Upper lobe of left lung (tissue), 6 donors: ENCODE measurements at regions not wholly inside any gene's neighbourhood (a gene's known extent, or its start where the extent isn't known, plus 50 kb on each side); places are given as distances from the start of the nearest gene placed in this dataset.
"Not testable (repeated sequence)": the region's sequence is repeated elsewhere in the genome, so short reads cannot be mapped to it uniquely, and the experiment has no call there.

Experiments
- ATAC-seq, 2 donors: fragments of 200-7000 bp; cut with Tn5 transposase; one replicate each; pipeline ENCODE4 v1.9.1; 2022; ENCODE audit warnings: mild to moderate bottlenecking in 2 of 2, moderate library complexity in 2 of 2; ENCODE audit not compliant: low FRiP score in 2 of 2
- DNase-seq, 2 donors: peaks; one replicate each; pipeline ENCODE4 v3.0.0-alpha.2; 2019 to 2020
- H3K27ac ChIP-seq, 4 donors: fragments of 200-600 bp; sonication (generic); one replicate each; pipeline ENCODE4 v1.5.1; 2016 to 2019
- H3K27me3 ChIP-seq, 4 donors: fragments of 200-600 bp; sonication (generic); one replicate each; pipeline ENCODE4 v1.5.1; 2017 to 2019
- H3K36me3 ChIP-seq, 4 donors: fragments of 200-600 bp; sonication (generic); one replicate each; pipeline ENCODE4 v1.5.1; 2016 to 2019
- H3K4me1 ChIP-seq, 4 donors: fragments of 200-600 bp; sonication (generic); one replicate each; pipeline ENCODE4 v1.5.1; 2018 to 2019
- H3K4me3 ChIP-seq, 4 donors: fragments of 200-600 bp; sonication (generic); one replicate each; pipeline ENCODE4 v1.5.1; 2017 to 2019; ENCODE audit warnings: mild to moderate bottlenecking in 2 of 4, moderate library complexity in 1 of 4
- H3K9me3 ChIP-seq, 4 donors: fragments of 200-600 bp; sonication (generic); one replicate each; pipeline ENCODE4 v1.5.1; 2018 to 2019
- EP300 ChIP-seq, 4 donors: sonication (generic); formaldehyde crosslinking; IDR thresholded peaks; one replicate each; pipeline ENCODE4 v1.5.1; 2017; ENCODE audit warnings: antibody characterized with exemption in 4 of 4, control low read depth in 2 of 4
- POLR2A ChIP-seq, 4 donors: fragments of 450-650 bp; IDR thresholded peaks; one replicate each; pipeline ENCODE4 v1.5.1; 2016 to 2017; ENCODE audit warnings: antibody characterized with exemption in 4 of 4, mild to moderate bottlenecking in 2 of 4
- POLR2AphosphoS5 ChIP-seq, 2 donors: sonication (generic); formaldehyde crosslinking; IDR thresholded peaks; one replicate each; pipeline ENCODE4 v1.5.1; 2017; ENCODE audit warnings: antibody characterized with exemption in 2 of 2
- WGBS, 2 donors: methylation state at CpG; one replicate each; pipeline ENCODE4 v1.1.5; 2017 to 2018; 5-methylcytosine and 5-hydroxymethylcytosine counted together
- TF ChIP-seq, protein P1 (sequence below), 6 experiments: fragments of 450-650 bp in 4 of 6; fragments of 200-600 bp in 2 of 6; sonication (generic) in 2 of 6; IDR thresholded peaks; one replicate each; pipeline ENCODE4 v1.5.1; 2016 to 2019; ENCODE audit warnings: antibody characterized with exemption in 6 of 6
- donor health status: DM: no; HTN: no; CAD: no; lungs with moderate emphysema.
- donor health status: DM: no; HTN: yes; CAD: no; lungs with severe emphysema.

GRCh38 chr13:78540058-78540457 is 63.3 kb downstream of the POU4F1 start:
- no peak overlapping the region for H3K27ac ChIP-seq
- no peaks in the 10 kb centered on the region for H3K9me3 ChIP-seq
- no peak for TF ChIP-seq POLR2A (IDR thresholded peaks at IDR 0.05)
- no peaks in the 10 kb centered on the region for H3K4me1 ChIP-seq
- no peak for ATAC-seq
- no peak overlapping the region for H3K4me3 ChIP-seq
- no peaks in the 10 kb centered on the region for H3K27me3 ChIP-seq
- no peak for DNase-seq
- H3K36me3 ChIP-seq, result no peaks in the 10 kb centered on the region
- WGBS, 2 donors, result 60 to 61% methylated on average over 2 of the region's 2 CpGs

DNA sequence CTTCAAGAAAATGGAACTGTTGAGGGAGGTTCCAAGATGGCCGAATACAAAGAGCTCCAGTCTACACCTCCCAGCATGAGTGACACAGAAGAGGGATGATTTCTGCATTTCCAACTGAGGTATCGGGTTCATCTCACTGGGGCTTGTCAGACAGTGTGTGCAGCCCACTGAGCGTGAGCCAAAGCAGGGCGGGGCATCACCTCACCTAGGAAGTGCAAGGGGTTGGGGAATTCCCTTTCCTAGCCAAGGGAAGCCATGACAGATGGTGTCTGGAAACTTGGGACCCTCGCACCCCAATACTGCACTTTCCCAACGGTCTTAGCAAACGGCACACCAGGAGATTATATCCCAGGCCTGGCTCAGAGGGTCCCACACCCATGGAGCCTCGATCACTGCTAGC is 77.3 kb downstream of the POU4F1 start:
- H3K36me3 ChIP-seq, ATAC-seq: not testable (repeated sequence)

GRCh38 chr13:78524936-78525335 is 78.4 kb downstream of the POU4F1 start:
- 40 to 41% methylated on average over 1 of the region's 1 CpG for WGBS, 2 donors

More for the DNA sequence above, 77.3 kb downstream of the POU4F1 start:
- not testable (repeated sequence) for H3K27ac ChIP-seq, DNase-seq, H3K9me3 ChIP-seq, H3K4me1 ChIP-seq, H3K4me3 ChIP-seq, H3K27me3 ChIP-seq
- WGBS, 2 donors, result 82 to 86% methylated on average over 5 to 8 of the region's 8 CpGs

GRCh38 chr13:78521091-78521490 is 82.3 kb downstream of the POU4F1 start:
- ATAC-seq (no peak), DNase-seq (no peak)
- H3K27ac ChIP-seq, result no peak overlapping the region
- H3K4me3 ChIP-seq, result no peak overlapping the region
- H3K27me3 ChIP-seq, result no peaks in the 10 kb centered on the region
- TF ChIP-seq, protein P1, sequence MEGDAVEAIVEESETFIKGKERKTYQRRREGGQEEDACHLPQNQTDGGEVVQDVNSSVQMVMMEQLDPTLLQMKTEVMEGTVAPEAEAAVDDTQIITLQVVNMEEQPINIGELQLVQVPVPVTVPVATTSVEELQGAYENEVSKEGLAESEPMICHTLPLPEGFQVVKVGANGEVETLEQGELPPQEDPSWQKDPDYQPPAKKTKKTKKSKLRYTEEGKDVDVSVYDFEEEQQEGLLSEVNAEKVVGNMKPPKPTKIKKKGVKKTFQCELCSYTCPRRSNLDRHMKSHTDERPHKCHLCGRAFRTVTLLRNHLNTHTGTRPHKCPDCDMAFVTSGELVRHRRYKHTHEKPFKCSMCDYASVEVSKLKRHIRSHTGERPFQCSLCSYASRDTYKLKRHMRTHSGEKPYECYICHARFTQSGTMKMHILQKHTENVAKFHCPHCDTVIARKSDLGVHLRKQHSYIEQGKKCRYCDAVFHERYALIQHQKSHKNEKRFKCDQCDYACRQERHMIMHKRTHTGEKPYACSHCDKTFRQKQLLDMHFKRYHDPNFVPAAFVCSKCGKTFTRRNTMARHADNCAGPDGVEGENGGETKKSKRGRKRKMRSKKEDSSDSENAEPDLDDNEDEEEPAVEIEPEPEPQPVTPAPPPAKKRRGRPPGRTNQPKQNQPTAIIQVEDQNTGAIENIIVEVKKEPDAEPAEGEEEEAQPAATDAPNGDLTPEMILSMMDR (IDR thresholded peaks at IDR 0.05), result no peak
- TF ChIP-seq POLR2AphosphoS5 (IDR thresholded peaks at IDR 0.05) (no peak), EP300 (IDR thresholded peaks at IDR 0.05) (no peak), POLR2A (IDR thresholded peaks at IDR 0.05) (no peak)
- no peaks in the 10 kb centered on the region for H3K4me1 ChIP-seq
- peaks cover 0 to 4% (median 0%) of the 10 kb centered on the region in 4 donors for H3K9me3 ChIP-seq
- 81 to 84% methylated on average over 6 of the region's 6 CpGs for WGBS, 2 donors
- no peaks in the 10 kb centered on the region for H3K36me3 ChIP-seq

More at GRCh38 chr13:78524936-78525335, 78.4 kb downstream of the POU4F1 start:
- TF ChIP-seq POLR2AphosphoS5 (IDR thresholded peaks at IDR 0.05) (no peak), POLR2A (IDR thresholded peaks at IDR 0.05) (no peak), EP300 (IDR thresholded peaks at IDR 0.05) (no peak)
- TF ChIP-seq, protein P1 (IDR thresholded peaks at IDR 0.05), result no peak
- ATAC-seq, result no peak
- H3K27me3 ChIP-seq, result no peaks in the 10 kb centered on the region
- no peaks in the 10 kb centered on the region for H3K9me3 ChIP-seq
- DNase-seq, result no peak
- H3K27ac ChIP-seq, result no peak overlapping the region
- H3K4me3 ChIP-seq, result no peak overlapping the region
- no peaks in the 10 kb centered on the region for H3K4me1 ChIP-seq
- H3K36me3 ChIP-seq, result no peaks in the 10 kb centered on the region

- Histone ChIP-seq H3K4me1 (no peaks in the 10 kb centered on the region), H3K27me3 (no peaks in the 10 kb centered on the region), H3K4me3 (no peak overlapping the region), H3K27ac (no peak overlapping the region), H3K9me3 (peaks cover 0 to 4% (median 0%) of the 10 kb centered on the region in 4 donors), H3K36me3 (no peaks in the 10 kb centered on the region)
- TF ChIP-seq POLR2A (IDR thresholded peaks at IDR 0.05), result no peak
- TF ChIP-seq, protein P1 (IDR thresholded peaks at IDR 0.05), result no peak
- TF ChIP-seq POLR2AphosphoS5 (IDR thresholded peaks at IDR 0.05), result no peak
- TF ChIP-seq EP300 (IDR thresholded peaks at IDR 0.05), result no peak
- ATAC-seq (no peak), DNase-seq (no peak)
- WGBS, 2 donors, result 79 to 82% methylated on average over 2 of the region's 2 CpGs
These were observed 82.9 kb downstream of the POU4F1 start for GRCh38 chr13:78520425-78520824.

GRCh38 chr13:78518482-78518881 is 84.9 kb downstream of the POU4F1 start:
- 88 to 93% methylated on average over 3 to 7 of the region's 7 CpGs for WGBS, 2 donors
- not testable (repeated sequence) for H3K27ac ChIP-seq, ATAC-seq, H3K4me1 ChIP-seq, H3K27me3 ChIP-seq, H3K36me3 ChIP-seq, H3K9me3 ChIP-seq, H3K4me3 ChIP-seq, DNase-seq
